GM12878 (cell line): ENCODE measurements at regions not wholly inside any gene's neighbourhood (a gene's known extent, or its start where the extent isn't known, plus 50 kb on each side); places are given as distances from the start of the nearest gene placed in this dataset.

ENCODE experiments used
- MAX ChIP-seq: IDR thresholded peaks from 2 replicates; pipeline ENCODE4 v1.6.1; 2012; ENCODE audit warnings: low read depth, low read length, improper control_type of control experiment
- MXI1 ChIP-seq: fragments of 150-350 bp; IDR thresholded peaks from 2 replicates; pipeline ENCODE4 v1.6.1; 2011; ENCODE audit warnings: low read depth, mild to moderate bottlenecking, inconsistent platforms, low read length, improper control_type of control experiment
- PML ChIP-seq: IDR thresholded peaks from 2 replicates; pipeline ENCODE4 v1.6.1; 2012; ENCODE audit warnings: low read length, inconsistent platforms
- POU2F2 ChIP-seq: IDR thresholded peaks from 3 replicates; pipeline ENCODE4 v1.6.1; 2011; ENCODE audit warnings: low read depth, mild to moderate bottlenecking, low read length, borderline replicate concordance
- SIN3A ChIP-seq: IDR thresholded peaks from 2 replicates; pipeline ENCODE4 v1.6.1; 2012; ENCODE audit warnings: low read depth, low read length, improper control_type of control experiment
- SIX5 ChIP-seq: IDR thresholded peaks from 2 replicates; pipeline ENCODE4 v1.6.1; 2011; ENCODE audit warnings: mild to moderate bottlenecking, low read depth, low read length, moderate library complexity; ENCODE audit not compliant: severe bottlenecking
- YY1 ChIP-seq: IDR thresholded peaks from 2 replicates; pipeline ENCODE4 v1.6.1; 2011; ENCODE audit warnings: low read depth, mild to moderate bottlenecking, low read length
- ZNF24 ChIP-seq: fragments of 450-650 bp; IDR thresholded peaks from 2 replicates; pipeline ENCODE4 v1.6.1; 2017; ENCODE audit warnings: antibody characterized with exemption, mild to moderate bottlenecking
- ZNF622 ChIP-seq: fragments of 450-650 bp; IDR thresholded peaks from 2 replicates; pipeline ENCODE4 v1.6.1; 2017; ENCODE audit warnings: mild to moderate bottlenecking, inconsistent platforms
- ZZZ3 ChIP-seq: IDR thresholded peaks from 2 replicates; pipeline ENCODE4 v1.6.1; 2011; ENCODE audit warnings: low read depth; ENCODE audit not compliant: control insufficient read depth, insufficient read length
- TF ChIP-seq, protein P1 (sequence below), 3 experiments: IDR thresholded peaks in 2 of 3; conservative IDR thresholded peaks in 1 of 3; 2 replicates each; pipeline ENCODE4 v1.5.1; 2011; ENCODE audit warnings: low read depth in 3 of 3, low read length in 3 of 3, mild to moderate bottlenecking in 3 of 3, control low read depth in 2 of 3, moderate library complexity in 2 of 3, inconsistent platforms in 1 of 3, mixed read lengths in 1 of 3; ENCODE audit not compliant: control insufficient read depth in 2 of 3, insufficient read depth in 1 of 3; ENCODE audit errors: extremely low read depth in 1 of 3
- TF ChIP-seq, protein P2 (sequence below): IDR thresholded peaks from 2 replicates; pipeline ENCODE4 v1.6.1; 2011; ENCODE audit warnings: borderline replicate concordance, low read depth, mild to moderate bottlenecking, moderate library complexity, mixed read lengths, low read length; ENCODE audit not compliant: insufficient read depth; ENCODE audit errors: extremely low read length

- TF ChIP-seq, protein P1, sequence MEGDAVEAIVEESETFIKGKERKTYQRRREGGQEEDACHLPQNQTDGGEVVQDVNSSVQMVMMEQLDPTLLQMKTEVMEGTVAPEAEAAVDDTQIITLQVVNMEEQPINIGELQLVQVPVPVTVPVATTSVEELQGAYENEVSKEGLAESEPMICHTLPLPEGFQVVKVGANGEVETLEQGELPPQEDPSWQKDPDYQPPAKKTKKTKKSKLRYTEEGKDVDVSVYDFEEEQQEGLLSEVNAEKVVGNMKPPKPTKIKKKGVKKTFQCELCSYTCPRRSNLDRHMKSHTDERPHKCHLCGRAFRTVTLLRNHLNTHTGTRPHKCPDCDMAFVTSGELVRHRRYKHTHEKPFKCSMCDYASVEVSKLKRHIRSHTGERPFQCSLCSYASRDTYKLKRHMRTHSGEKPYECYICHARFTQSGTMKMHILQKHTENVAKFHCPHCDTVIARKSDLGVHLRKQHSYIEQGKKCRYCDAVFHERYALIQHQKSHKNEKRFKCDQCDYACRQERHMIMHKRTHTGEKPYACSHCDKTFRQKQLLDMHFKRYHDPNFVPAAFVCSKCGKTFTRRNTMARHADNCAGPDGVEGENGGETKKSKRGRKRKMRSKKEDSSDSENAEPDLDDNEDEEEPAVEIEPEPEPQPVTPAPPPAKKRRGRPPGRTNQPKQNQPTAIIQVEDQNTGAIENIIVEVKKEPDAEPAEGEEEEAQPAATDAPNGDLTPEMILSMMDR (IDR thresholded peaks at IDR 0.05 in 2 of 3, conservative IDR thresholded peaks at IDR 0.05 in 1 of 3; ENCODE audit: control insufficient read depth in 2 of 3, extremely low read depth in 1 of 3, insufficient read depth in 1 of 3, low read depth in 3 of 3, low read length in 3 of 3), result no peak
- TF ChIP-seq MAX (no peak), ZNF622 (no peak), PML (no peak), ZNF24 (no peak), MXI1 (no peak), SIN3A (no peak), SIX5 (no peak), POU2F2 (no peak), ZZZ3 (no peak), YY1 (no peak)
- TF ChIP-seq, protein P2, sequence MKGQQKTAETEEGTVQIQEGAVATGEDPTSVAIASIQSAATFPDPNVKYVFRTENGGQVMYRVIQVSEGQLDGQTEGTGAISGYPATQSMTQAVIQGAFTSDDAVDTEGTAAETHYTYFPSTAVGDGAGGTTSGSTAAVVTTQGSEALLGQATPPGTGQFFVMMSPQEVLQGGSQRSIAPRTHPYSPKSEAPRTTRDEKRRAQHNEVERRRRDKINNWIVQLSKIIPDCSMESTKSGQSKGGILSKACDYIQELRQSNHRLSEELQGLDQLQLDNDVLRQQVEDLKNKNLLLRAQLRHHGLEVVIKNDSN, result no peak
Observed at GRCh38 chr1:177755851-177756560, 213.9 kb downstream of the SEC16B start.
